ENCODE measurements at regions not wholly inside any gene's neighbourhood (a gene's known extent, or its start where the extent isn't known, plus 50 kb on each side); places are given as distances from the start of the nearest gene placed in this dataset.
"Not testable (repeated sequence)": the region's sequence is repeated elsewhere in the genome, so short reads cannot be mapped to it uniquely, and the experiment has no call there.

- DNase-seq, result no peak
- H3K4me3 Mint-ChIP-seq, result no peak overlapping the region
These were observed 507.9 kb downstream of the DMRTA1 start for GRCh38 chr9:22954550-22954949.

GRCh38 chr9:22954964-22955363 is 508.3 kb downstream of the DMRTA1 start:
- CTCF ChIA-PET, result no interaction called here
- intact Hi-C loops (cut with DNase I, micrococcal nuclease), result no loop called here
- H3K27me3 Mint-ChIP-seq, result no peaks in the 10 kb centered on the region
- H3K4me1 Mint-ChIP-seq, result no peaks in the 10 kb centered on the region
- no peak overlapping the region for H3K4me3 Mint-ChIP-seq
- POLR2A ChIA-PET, result no interaction called here
- no peak for DNase-seq
- no peak for ATAC-seq
- H3K9me3 Mint-ChIP-seq (ENCODE audit: low read depth), result peaks cover 2% of the 10 kb centered on the region
- H3K36me3 Mint-ChIP-seq (ENCODE audit: low read depth), result no peaks in the 10 kb centered on the region
- no peak overlapping the region for H3K27ac Mint-ChIP-seq

More at GRCh38 chr9:22954550-22954949, 507.9 kb downstream of the DMRTA1 start:
- H3K9me3 Mint-ChIP-seq (ENCODE audit: low read depth), result peaks cover 3% of the 10 kb centered on the region
- intact Hi-C loops (cut with DNase I, micrococcal nuclease), result no loop called here
- no peak overlapping the region for H3K27ac Mint-ChIP-seq
- ChIA-PET CTCF (no interaction called here), POLR2A (no interaction called here)
- H3K27me3 Mint-ChIP-seq, result no peaks in the 10 kb centered on the region
- no peaks in the 10 kb centered on the region for H3K4me1 Mint-ChIP-seq
- H3K36me3 Mint-ChIP-seq (ENCODE audit: low read depth), result no peaks in the 10 kb centered on the region
- ATAC-seq, result no peak

- DNase-seq, result no peak
- ChIA-PET POLR2A (no interaction called here), CTCF (no interaction called here)
- H3K36me3 Mint-ChIP-seq (ENCODE audit: low read depth), result no peaks in the 10 kb centered on the region
- no peaks in the 10 kb centered on the region for H3K4me1 Mint-ChIP-seq
- H3K27ac Mint-ChIP-seq, result no peak overlapping the region
- intact Hi-C loops (cut with DNase I, micrococcal nuclease), result no loop called here
- ATAC-seq, result no peak
- no peaks in the 10 kb centered on the region for H3K27me3 Mint-ChIP-seq
- no peak overlapping the region for H3K4me3 Mint-ChIP-seq
- peaks cover 5% of the 10 kb centered on the region for H3K9me3 Mint-ChIP-seq (ENCODE audit: low read depth)
These were observed 522.8 kb downstream of the DMRTA1 start for GRCh38 chr9:22969350-22969979.

- peaks cover 8% of the 10 kb centered on the region for H3K9me3 Mint-ChIP-seq (ENCODE audit: low read depth)
- POLR2A ChIA-PET, result no interaction called here
- no peak overlapping the region for H3K4me3 Mint-ChIP-seq
- no peaks in the 10 kb centered on the region for H3K36me3 Mint-ChIP-seq (ENCODE audit: low read depth)
- ATAC-seq (no peak), DNase-seq (no peak)
- H3K27ac Mint-ChIP-seq, result no peak overlapping the region
- no peaks in the 10 kb centered on the region for H3K27me3 Mint-ChIP-seq
- CTCF ChIA-PET, result no interaction called here
- intact Hi-C loops (cut with DNase I, micrococcal nuclease), result no loop called here
- no peaks in the 10 kb centered on the region for H3K4me1 Mint-ChIP-seq
These were observed 523.9 kb downstream of the DMRTA1 start for GRCh38 chr9:22970434-22970975.

- H3K36me3 Mint-ChIP-seq (ENCODE audit: low read depth), result no peaks in the 10 kb centered on the region
- DNase-seq, result no peak
- H3K9me3 Mint-ChIP-seq (ENCODE audit: low read depth), result peaks cover 8% of the 10 kb centered on the region
- no peak for ATAC-seq
- no peaks in the 10 kb centered on the region for H3K27me3 Mint-ChIP-seq
- no peaks in the 10 kb centered on the region for H3K4me1 Mint-ChIP-seq
- H3K27ac Mint-ChIP-seq, result no peak overlapping the region
- ChIA-PET CTCF (no interaction called here), POLR2A (no interaction called here)
- intact Hi-C loops (cut with DNase I, micrococcal nuclease), result no loop called here
- H3K4me3 Mint-ChIP-seq, result no peak overlapping the region
These were observed 529.3 kb downstream of the DMRTA1 start for GRCh38 chr9:22975951-22976350.

GRCh38 chr9:22976454-22976853 is 529.8 kb downstream of the DMRTA1 start:
- Mint-ChIP-seq H3K27me3 (no peaks in the 10 kb centered on the region), H3K4me3 (no peak overlapping the region), H3K4me1 (no peaks in the 10 kb centered on the region), H3K27ac (no peak overlapping the region), H3K36me3 (ENCODE audit: low read depth) (no peaks in the 10 kb centered on the region), H3K9me3 (ENCODE audit: low read depth) (peaks cover 8% of the 10 kb centered on the region)
- CTCF ChIA-PET, result no interaction called here
- ATAC-seq (no peak), DNase-seq (no peak)
- POLR2A ChIA-PET, result no interaction called here
- intact Hi-C loops (cut with DNase I, micrococcal nuclease), result no loop called here

GRCh38 chr9:22980429-22980828 is 533.8 kb downstream of the DMRTA1 start:
- H3K27ac Mint-ChIP-seq; POLR2A ChIA-PET; H3K36me3 Mint-ChIP-seq (ENCODE audit: low read depth); H3K4me3 Mint-ChIP-seq; DNase-seq; H3K27me3 Mint-ChIP-seq; H3K4me1 Mint-ChIP-seq; H3K9me3 Mint-ChIP-seq (ENCODE audit: low read depth); CTCF ChIA-PET; ATAC-seq; intact Hi-C loops (cut with DNase I, micrococcal nuclease): not testable (repeated sequence)

GRCh38 chr9:22986556-22986955 is 539.9 kb downstream of the DMRTA1 start:
- Mint-ChIP-seq H3K4me3 (no peak overlapping the region), H3K9me3 (ENCODE audit: low read depth) (peaks cover 15% of the 10 kb centered on the region), H3K4me1 (no peaks in the 10 kb centered on the region), H3K27me3 (no peaks in the 10 kb centered on the region), H3K36me3 (ENCODE audit: low read depth) (no peaks in the 10 kb centered on the region), H3K27ac (no peak overlapping the region)
- ChIA-PET POLR2A (no interaction called here), CTCF (no interaction called here)
- intact Hi-C loops (cut with DNase I, micrococcal nuclease), result no loop called here
- no peak for DNase-seq
- no peak for ATAC-seq

- Mint-ChIP-seq H3K36me3 (ENCODE audit: low read depth) (no peaks in the 10 kb centered on the region), H3K4me3 (no peak overlapping the region), H3K9me3 (ENCODE audit: low read depth) (peaks cover 18% of the 10 kb centered on the region), H3K27me3 (no peaks in the 10 kb centered on the region), H3K4me1 (no peaks in the 10 kb centered on the region), H3K27ac (no peak overlapping the region)
- intact Hi-C loops (cut with DNase I, micrococcal nuclease), result no loop called here
- POLR2A ChIA-PET, result no interaction called here
- no peak for ATAC-seq
- no peak for DNase-seq
- CTCF ChIA-PET, result no interaction called here
These were observed 543.7 kb downstream of the DMRTA1 start for GRCh38 chr9:22990349-22990748.

GRCh38 chr9:22992780-22993179 is 546.2 kb downstream of the DMRTA1 start:
- ATAC-seq (no peak), DNase-seq (no peak)
- intact Hi-C loops (cut with DNase I, micrococcal nuclease), result no loop called here
- Mint-ChIP-seq H3K27me3 (no peaks in the 10 kb centered on the region), H3K9me3 (ENCODE audit: low read depth) (peaks cover 20% of the 10 kb centered on the region), H3K27ac (no peak overlapping the region), H3K4me1 (no peaks in the 10 kb centered on the region), H3K4me3 (no peak overlapping the region), H3K36me3 (ENCODE audit: low read depth) (no peaks in the 10 kb centered on the region)
- ChIA-PET CTCF (interaction anchor here (1.2 kb wide), 1 partner anchor 16 kb away, joined by 3 read pairs; no protein-coding TSS in a partner anchor), POLR2A (no interaction called here)

- Mint-ChIP-seq H3K27ac (no peak overlapping the region), H3K36me3 (ENCODE audit: low read depth) (no peaks in the 10 kb centered on the region), H3K4me3 (no peak overlapping the region), H3K27me3 (no peaks in the 10 kb centered on the region), H3K4me1 (no peaks in the 10 kb centered on the region), H3K9me3 (ENCODE audit: low read depth) (peaks cover 18% of the 10 kb centered on the region)
- ATAC-seq (no peak), DNase-seq (no peak)
- CTCF ChIA-PET, result no interaction called here
- POLR2A ChIA-PET, result no interaction called here
- intact Hi-C loops (cut with DNase I, micrococcal nuclease), result no loop called here
These were observed 551.3 kb downstream of the DMRTA1 start for GRCh38 chr9:22997923-22998322.

- POLR2A ChIA-PET, result no interaction called here
- H3K4me3 Mint-ChIP-seq, result no peak overlapping the region
- H3K27me3 Mint-ChIP-seq, result no peaks in the 10 kb centered on the region
- ATAC-seq (no peak), DNase-seq (no peak)
- intact Hi-C loops (cut with DNase I, micrococcal nuclease), result no loop called here
- no peaks in the 10 kb centered on the region for H3K4me1 Mint-ChIP-seq
- H3K36me3 Mint-ChIP-seq (ENCODE audit: low read depth), result no peaks in the 10 kb centered on the region
- CTCF ChIA-PET, result interaction anchor here (0.5 kb wide), 2 partner anchors 276 to 1776 kb away, joined by 3 to 4 read pairs; no protein-coding TSS in a partner anchor
- no peaks in the 10 kb centered on the region for H3K9me3 Mint-ChIP-seq (ENCODE audit: low read depth)
- no peak overlapping the region for H3K27ac Mint-ChIP-seq
These were observed 558.5 kb downstream of the DMRTA1 start for GRCh38 chr9:23005156-23005555.

GRCh38 chr9:23006127-23006526 is 559.5 kb downstream of the DMRTA1 start:
- H3K36me3 Mint-ChIP-seq (ENCODE audit: low read depth), result no peaks in the 10 kb centered on the region
- no peaks in the 10 kb centered on the region for H3K9me3 Mint-ChIP-seq (ENCODE audit: low read depth)
- intact Hi-C loops (cut with DNase I, micrococcal nuclease), result no loop called here

More at GRCh38 chr9:23006127-23006526, 559.5 kb downstream of the DMRTA1 start:
- ChIA-PET POLR2A (no interaction called here), CTCF (no interaction called here)
- no peaks in the 10 kb centered on the region for H3K4me1 Mint-ChIP-seq
- no peak for ATAC-seq
- H3K4me3 Mint-ChIP-seq, result no peak overlapping the region
- H3K27ac Mint-ChIP-seq, result no peak overlapping the region
- no peaks in the 10 kb centered on the region for H3K27me3 Mint-ChIP-seq
- DNase-seq, result no peak
